ENCODE measurements at regions not wholly inside any gene's neighbourhood (a gene's known extent, or its start where the extent isn't known, plus 50 kb on each side); places are given as distances from the start of the nearest gene placed in this dataset.
A peak's percentile ranks its signal among the peaks of the same experiment; 100 is the strongest.

- Histone ChIP-seq H3K27me3 (no peaks in the 10 kb centered on the region), H3K36me3 (no peaks in the 10 kb centered on the region), H3K4me1 (no peaks in the 10 kb centered on the region), H3K4me3 (no peak overlapping the region), H3K27ac (no peak overlapping the region), H3K9me3 (peaks cover 0 to 11% (median 5%) of the 10 kb centered on the region in 4 donors)
- no peak for DNase-seq
- intact Hi-C loops (cut with DNase I; ENCODE audit: low total_unique reads) = no loop called here
- no peak for TF ChIP-seq CTCF (IDR thresholded peaks at IDR 0.05)
- TF ChIP-seq POLR2A (IDR thresholded peaks at IDR 0.05) = no peak
- no peak for TF ChIP-seq EP300 (IDR thresholded peaks at IDR 0.05)
- TF ChIP-seq POLR2AphosphoS5 (IDR thresholded peaks at IDR 0.05) = no peak
- WGBS, 5 donors = 80 to 91% (median 89%) methylated on average over 4 of the region's 4 CpGs
Measured at GRCh38 chr7:81008901-81009300, 90.0 kb upstream of the SEMA3C start.

GRCh38 chr7:81007051-81007450 is 88.2 kb upstream of the SEMA3C start:
- no peaks in the 10 kb centered on the region for H3K4me1 ChIP-seq
- intact Hi-C loops (cut with DNase I; ENCODE audit: low total_unique reads) = no loop called here
- WGBS, 5 donors = 50 to 61% (median 56%) methylated on average over 2 of the region's 2 CpGs
- no peak overlapping the region for H3K27ac ChIP-seq
- H3K27me3 ChIP-seq = no peaks in the 10 kb centered on the region
- DNase-seq = peak in 1 of 2 donors; percentile 60
- no peak overlapping the region for H3K4me3 ChIP-seq
- H3K9me3 ChIP-seq = peaks cover 0 to 11% (median 5%) of the 10 kb centered on the region in 4 donors
- no peaks in the 10 kb centered on the region for H3K36me3 ChIP-seq
- no peak for TF ChIP-seq POLR2AphosphoS5 (IDR thresholded peaks at IDR 0.05)
- TF ChIP-seq EP300 (IDR thresholded peaks at IDR 0.05) = no peak
- TF ChIP-seq CTCF (IDR thresholded peaks at IDR 0.05) = no peak
- TF ChIP-seq POLR2A (IDR thresholded peaks at IDR 0.05) = no peak

GRCh38 chr7:81005254-81005653 is 86.4 kb upstream of the SEMA3C start:
- H3K27me3 ChIP-seq = no peaks in the 10 kb centered on the region
- DNase-seq = peak in 1 of 2 donors; percentile 31
- H3K4me3 ChIP-seq = no peak overlapping the region
- H3K4me1 ChIP-seq = no peaks in the 10 kb centered on the region
- H3K36me3 ChIP-seq = no peaks in the 10 kb centered on the region
- TF ChIP-seq POLR2A (IDR thresholded peaks at IDR 0.05) = no peak
- TF ChIP-seq EP300 (IDR thresholded peaks at IDR 0.05) = no peak
- no peak for TF ChIP-seq CTCF (IDR thresholded peaks at IDR 0.05)
- TF ChIP-seq POLR2AphosphoS5 (IDR thresholded peaks at IDR 0.05) = no peak
- intact Hi-C loops (cut with DNase I; ENCODE audit: low total_unique reads) = no loop called here
- no peaks in the 10 kb centered on the region for H3K9me3 ChIP-seq
- 85 to 93% (median 91%) methylated on average over 5 of the region's 5 CpGs for WGBS, 5 donors
- H3K27ac ChIP-seq = no peak overlapping the region

- DNase-seq = no peak
- Histone ChIP-seq H3K4me1 (no peaks in the 10 kb centered on the region), H3K36me3 (no peaks in the 10 kb centered on the region), H3K27ac (no peak overlapping the region), H3K4me3 (no peak overlapping the region), H3K27me3 (no peaks in the 10 kb centered on the region), H3K9me3 (no peaks in the 10 kb centered on the region)
- intact Hi-C loops (cut with DNase I; ENCODE audit: low total_unique reads) = no loop called here
- TF ChIP-seq EP300 (IDR thresholded peaks at IDR 0.05) (no peak), POLR2AphosphoS5 (IDR thresholded peaks at IDR 0.05) (no peak), CTCF (IDR thresholded peaks at IDR 0.05) (no peak), POLR2A (IDR thresholded peaks at IDR 0.05) (no peak)
- WGBS, 5 donors = 71 to 93% (median 89%) methylated on average over 1 of the region's 1 CpG
Measured at GRCh38 chr7:81004098-81004497, 85.2 kb upstream of the SEMA3C start.
